Activated CD8-positive, alpha-beta memory T cell treated with anti-CD3 and anti-CD28 coated beads for 4 hours (primary cell): ENCODE measurements at regions not wholly inside any gene's neighbourhood (a gene's known extent, or its start where the extent isn't known, plus 50 kb on each side); places are given as distances from the start of the nearest gene placed in this dataset.
"Not testable (repeated sequence)": the region's sequence is repeated elsewhere in the genome, so short reads cannot be mapped to it uniquely, and the experiment has no call there.

Experiments used
- DNase-seq, 2 donors: peaks; one replicate each; pipeline ENCODE4 v3.0.0-alpha.2; 2020; ENCODE audit warnings: low read depth in 2 of 2

GRCh38 chr21:31819692-31820091 lies 53.1 kb upstream of the HUNK start:
- not testable (repeated sequence) for DNase-seq

GRCh38 chr21:31814356-31814755 lies 58.5 kb upstream of the HUNK start:
- not testable (repeated sequence) for DNase-seq

GRCh38 chr21:31813862-31814261 lies 59.0 kb upstream of the HUNK start:
- no peak for DNase-seq

- no peak for DNase-seq
Measured at GRCh38 chr21:31804008-31804394, 68.8 kb upstream of the HUNK start.

- no peak for DNase-seq
Measured at GRCh38 chr21:31803039-31804007, 69.5 kb upstream of the HUNK start.

GRCh38 chr21:31802331-31802730 lies 70.4 kb upstream of the SCAF4 start:
- DNase-seq = no peak

GRCh38 chr21:31801551-31802219 lies 69.8 kb upstream of the SCAF4 start:
- no peak for DNase-seq

- DNase-seq = no peak
Measured at GRCh38 chr21:31798842-31799704, 67.2 kb upstream of the SCAF4 start.

GRCh38 chr21:31795992-31796391 lies 64.1 kb upstream of the SCAF4 start:
- no peak for DNase-seq

GRCh38 chr21:31790420-31790819 lies 58.5 kb upstream of the SCAF4 start:
- DNase-seq = not testable (repeated sequence)

GRCh38 chr21:31788581-31788980 lies 56.7 kb upstream of the SCAF4 start:
- no peak for DNase-seq

- DNase-seq = not testable (repeated sequence)
Measured at GRCh38 chr21:31787691-31788090, 55.8 kb upstream of the SCAF4 start.

- no peak for DNase-seq
Measured at GRCh38 chr21:31786164-31786920, 54.4 kb upstream of the SCAF4 start.

GRCh38 chr21:31785237-31786163 lies 53.6 kb upstream of the SCAF4 start:
- DNase-seq = peak; percentile 4 to 5

GRCh38 chr21:31781737-31782136 lies 49.8 kb upstream of the SCAF4 start:
- no peak for DNase-seq
